ENCODE measurements at regions not wholly inside any gene's neighbourhood (a gene's known extent, or its start where the extent isn't known, plus 50 kb on each side); places are given as distances from the start of the nearest gene placed in this dataset.
"Not testable (repeated sequence)": the region's sequence is repeated elsewhere in the genome, so short reads cannot be mapped to it uniquely, and the experiment has no call there.

DNA sequence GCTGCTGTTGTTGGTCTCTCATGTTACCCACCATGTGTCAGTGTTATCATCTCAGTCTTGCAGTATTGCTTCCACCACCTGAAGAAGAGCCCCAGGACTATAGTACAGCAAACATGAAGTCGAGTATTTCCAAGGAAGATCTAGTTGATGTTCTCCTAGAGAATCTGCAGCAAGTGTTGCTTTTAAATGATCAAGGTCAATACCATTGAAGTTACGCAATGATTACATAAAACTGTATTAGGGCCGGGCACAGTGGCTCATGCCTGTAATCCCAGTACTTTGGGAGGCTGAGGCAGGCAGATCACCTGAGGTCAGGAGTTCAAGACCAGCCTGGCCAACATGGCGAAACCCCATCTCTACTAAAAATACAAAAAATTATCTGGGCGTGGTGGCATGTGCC is 173.9 kb downstream of the TJP1 start:
- H3K4me3 Mint-ChIP-seq, H3K4me1 Mint-ChIP-seq, H3K36me3 Mint-ChIP-seq, H3K27ac Mint-ChIP-seq, ATAC-seq, H3K9me3 Mint-ChIP-seq, H3K27me3 Mint-ChIP-seq: not testable (repeated sequence)

DNA sequence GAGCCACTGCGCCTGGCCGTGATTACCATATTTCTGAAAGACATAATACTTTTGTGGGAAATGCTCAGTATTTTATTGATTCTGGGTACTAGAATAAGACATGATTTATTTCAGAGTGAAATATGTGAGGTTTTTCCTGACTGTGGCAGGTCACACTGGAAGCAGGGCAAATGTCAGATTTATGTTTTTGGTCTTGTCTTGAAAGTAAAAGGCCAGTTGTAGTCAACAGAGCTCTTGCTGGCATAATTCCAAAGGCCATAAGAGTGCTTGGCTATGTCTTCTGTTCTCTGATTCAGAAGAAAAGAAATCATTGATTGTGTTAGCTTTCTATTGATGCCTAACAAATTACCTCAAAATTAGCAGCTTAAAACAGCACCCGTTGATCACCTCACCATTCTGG is 176.4 kb downstream of the TJP1 start:
- no peaks in the 10 kb centered on the region for H3K4me1 Mint-ChIP-seq
- no peaks in the 10 kb centered on the region for H3K27me3 Mint-ChIP-seq
- H3K9me3 Mint-ChIP-seq, result peaks cover 5% of the 10 kb centered on the region
- H3K27ac Mint-ChIP-seq, result no peak overlapping the region
- H3K36me3 Mint-ChIP-seq, result no peaks in the 10 kb centered on the region
- no peak overlapping the region for H3K4me3 Mint-ChIP-seq
- no peak for ATAC-seq

DNA sequence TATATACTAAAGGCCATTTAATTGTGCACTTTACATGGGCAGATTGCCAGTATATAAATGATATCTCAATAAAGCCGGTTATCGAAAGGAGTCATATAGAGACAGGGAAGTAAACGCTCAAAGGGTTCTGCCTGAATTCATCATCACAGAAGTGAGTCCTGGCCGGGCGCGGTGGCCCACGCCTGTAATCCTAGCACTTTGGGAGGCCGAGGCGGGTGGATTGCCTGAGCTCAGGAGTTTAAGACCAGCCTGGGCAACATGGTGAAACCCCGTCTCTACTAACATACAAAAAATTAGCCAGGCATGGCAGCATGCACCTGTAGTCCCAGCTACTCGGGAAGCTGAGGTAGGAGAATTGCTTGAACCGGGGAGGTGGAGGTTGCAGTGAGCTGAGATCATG is 177.9 kb downstream of the TJP1 start:
- not testable (repeated sequence) for H3K4me3 Mint-ChIP-seq, ATAC-seq, H3K27ac Mint-ChIP-seq, H3K36me3 Mint-ChIP-seq, H3K9me3 Mint-ChIP-seq, H3K4me1 Mint-ChIP-seq, H3K27me3 Mint-ChIP-seq

DNA sequence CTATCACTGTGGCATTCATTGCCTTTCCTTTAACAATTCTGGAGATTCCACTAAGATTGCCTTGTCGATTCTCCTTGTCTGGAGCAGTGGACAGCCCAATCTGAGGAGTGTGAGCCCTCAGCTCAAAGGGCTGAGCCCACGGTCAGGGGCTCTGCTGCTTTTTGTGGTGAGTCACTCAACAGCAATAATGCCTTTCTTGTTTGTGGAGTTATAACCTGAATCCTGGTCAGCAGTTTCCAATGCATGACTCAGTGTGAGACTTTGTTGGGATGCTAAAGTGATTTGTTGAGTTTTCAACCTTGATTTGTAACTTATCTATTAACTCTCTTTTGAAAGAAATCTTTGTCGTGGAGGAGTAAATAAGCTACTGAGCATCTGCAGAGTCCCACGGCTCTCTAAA is 183.5 kb downstream of the TJP1 start:
- Mint-ChIP-seq H3K4me3 (no peak overlapping the region), H3K9me3 (no peaks in the 10 kb centered on the region), H3K36me3 (no peaks in the 10 kb centered on the region), H3K27ac (no peak overlapping the region), H3K4me1 (no peaks in the 10 kb centered on the region), H3K27me3 (peaks cover 17% of the 10 kb centered on the region)
- ATAC-seq, result no peak

DNA sequence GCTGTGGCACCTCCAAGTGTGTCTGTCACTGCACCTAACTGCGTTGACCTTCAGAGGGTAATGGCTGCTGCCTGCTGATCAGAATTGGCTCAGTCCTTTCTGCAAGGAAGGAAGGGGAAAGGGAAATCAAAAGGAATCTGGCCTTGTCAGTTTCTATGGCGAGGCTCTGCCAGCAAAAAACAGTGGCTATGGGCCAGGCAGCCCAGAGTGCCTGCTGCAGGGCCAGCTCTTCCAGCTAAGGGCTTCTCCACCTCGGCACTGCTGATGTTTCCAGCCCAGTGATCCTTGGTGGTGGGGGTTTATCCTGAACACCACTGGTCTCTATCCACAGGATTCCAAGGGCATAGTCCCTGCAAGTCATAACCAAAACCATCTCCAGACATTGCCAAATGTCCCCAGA is 184.3 kb downstream of the TJP1 start:
- no peak overlapping the region for H3K27ac Mint-ChIP-seq
- no peaks in the 10 kb centered on the region for H3K9me3 Mint-ChIP-seq
- H3K36me3 Mint-ChIP-seq, result no peaks in the 10 kb centered on the region
- ATAC-seq, result no peak
- no peak overlapping the region for H3K4me3 Mint-ChIP-seq
- H3K4me1 Mint-ChIP-seq, result no peaks in the 10 kb centered on the region
- H3K27me3 Mint-ChIP-seq, result peaks cover 17% of the 10 kb centered on the region

DNA sequence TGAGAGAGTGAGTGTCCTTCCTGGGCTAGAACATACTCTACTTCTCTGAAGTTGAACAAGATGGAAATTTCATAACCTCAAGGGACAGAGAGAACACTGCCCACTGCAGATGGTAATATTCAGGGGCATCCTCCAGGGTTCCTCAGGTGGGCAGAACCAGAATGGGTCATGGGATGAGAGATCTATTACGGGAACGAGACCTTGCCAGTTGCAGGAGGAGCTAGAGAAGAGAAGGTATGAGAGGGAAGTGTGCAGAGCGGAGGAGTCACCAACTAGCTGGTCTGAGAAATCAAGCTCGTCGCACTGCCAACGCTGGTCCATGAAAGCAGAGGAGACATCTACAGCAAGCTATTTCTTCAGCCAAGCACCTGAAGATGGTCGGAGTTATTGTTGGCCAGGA is 184.7 kb downstream of the TJP1 start:
- H3K9me3 Mint-ChIP-seq, result no peaks in the 10 kb centered on the region

DNA sequence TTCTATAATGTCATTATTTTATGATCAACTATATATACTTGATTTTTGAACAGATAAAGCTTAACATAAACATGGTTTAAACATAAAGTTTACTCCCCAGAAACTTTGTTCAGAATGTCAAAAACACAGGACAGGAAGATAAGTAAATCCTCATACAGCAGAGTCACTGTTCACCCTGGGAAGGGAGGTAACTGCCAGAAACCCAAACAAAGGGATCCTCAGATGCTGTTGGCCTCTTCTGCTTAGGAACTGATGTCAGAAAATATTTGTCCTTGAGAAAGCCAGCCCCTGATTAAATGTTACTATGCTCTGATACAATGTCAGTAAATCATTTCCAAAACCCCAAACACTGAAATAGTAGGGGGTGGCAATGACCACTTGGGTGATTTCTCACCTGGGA is 185.3 kb downstream of the TJP1 start:
- Mint-ChIP-seq H3K9me3 (no peaks in the 10 kb centered on the region), H3K27me3 (peaks cover 17% of the 10 kb centered on the region), H3K4me1 (no peaks in the 10 kb centered on the region), H3K36me3 (no peaks in the 10 kb centered on the region), H3K27ac (no peak overlapping the region), H3K4me3 (no peak overlapping the region)
- no peak for ATAC-seq

More for the DNA sequence above, 184.7 kb downstream of the TJP1 start:
- H3K36me3 Mint-ChIP-seq, result no peaks in the 10 kb centered on the region
- ATAC-seq, result no peak
- no peak overlapping the region for H3K4me3 Mint-ChIP-seq
- H3K27me3 Mint-ChIP-seq, result peaks cover 17% of the 10 kb centered on the region
- no peak overlapping the region for H3K27ac Mint-ChIP-seq
- H3K4me1 Mint-ChIP-seq, result no peaks in the 10 kb centered on the region

DNA sequence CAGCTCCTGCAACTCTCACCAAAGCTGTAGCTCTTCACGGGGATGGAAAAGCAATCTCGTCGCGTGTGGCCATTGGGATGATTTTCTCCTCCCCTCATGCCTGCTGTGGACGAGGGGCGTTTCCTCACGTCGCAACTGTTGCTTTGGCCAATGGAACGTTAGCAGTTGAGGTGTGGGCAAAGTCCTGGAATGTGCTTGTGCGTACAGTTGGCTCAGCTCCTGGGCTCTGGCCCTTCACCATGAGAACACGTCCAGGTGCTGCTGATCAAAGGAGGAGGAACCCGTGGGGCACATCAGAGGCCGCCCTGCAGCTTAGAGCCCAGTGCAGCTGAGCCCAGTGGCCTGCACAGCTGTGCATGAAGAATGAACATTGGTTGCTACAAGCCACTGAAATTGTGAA is 186.1 kb downstream of the TJP1 start:
- Mint-ChIP-seq H3K9me3 (no peaks in the 10 kb centered on the region), H3K36me3 (no peaks in the 10 kb centered on the region), H3K4me1 (no peaks in the 10 kb centered on the region), H3K4me3 (no peak overlapping the region), H3K27me3 (peaks cover 17% of the 10 kb centered on the region), H3K27ac (no peak overlapping the region)
- no peak for ATAC-seq

DNA sequence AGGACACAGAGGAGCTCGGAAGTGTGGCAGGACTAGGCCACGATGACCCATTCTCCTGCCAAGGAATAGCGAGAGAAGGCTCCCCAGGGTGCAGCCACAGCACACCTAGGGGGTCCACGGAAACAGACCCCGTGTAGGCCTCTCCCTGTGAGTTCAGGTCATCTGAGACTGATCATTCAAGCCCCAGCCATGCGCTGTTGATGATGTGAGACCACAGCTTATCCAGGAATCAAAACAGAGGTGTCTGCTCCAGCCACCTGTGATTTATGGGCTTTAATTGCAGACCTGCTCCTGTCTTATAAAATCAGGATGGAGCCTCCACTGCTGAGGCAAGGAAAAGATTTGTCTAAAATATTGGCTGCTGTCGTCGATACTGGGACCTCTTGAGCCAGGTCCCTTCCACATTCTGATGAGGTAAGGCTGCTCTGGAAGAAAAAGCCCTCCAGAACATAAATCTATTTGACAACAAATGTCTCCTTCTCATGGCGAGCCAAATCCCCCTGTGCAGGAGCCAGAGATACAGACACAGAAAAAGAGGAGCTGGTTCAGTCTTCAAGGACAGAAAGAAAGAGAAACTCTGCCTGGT is 186.7 kb downstream of the TJP1 start:
- no peak overlapping the region for H3K27ac Mint-ChIP-seq
- ATAC-seq, result no peak
- H3K4me1 Mint-ChIP-seq, result no peaks in the 10 kb centered on the region
- H3K27me3 Mint-ChIP-seq, result peaks cover 17% of the 10 kb centered on the region
- no peaks in the 10 kb centered on the region for H3K36me3 Mint-ChIP-seq
- H3K9me3 Mint-ChIP-seq, result no peaks in the 10 kb centered on the region
- H3K4me3 Mint-ChIP-seq, result no peak overlapping the region

DNA sequence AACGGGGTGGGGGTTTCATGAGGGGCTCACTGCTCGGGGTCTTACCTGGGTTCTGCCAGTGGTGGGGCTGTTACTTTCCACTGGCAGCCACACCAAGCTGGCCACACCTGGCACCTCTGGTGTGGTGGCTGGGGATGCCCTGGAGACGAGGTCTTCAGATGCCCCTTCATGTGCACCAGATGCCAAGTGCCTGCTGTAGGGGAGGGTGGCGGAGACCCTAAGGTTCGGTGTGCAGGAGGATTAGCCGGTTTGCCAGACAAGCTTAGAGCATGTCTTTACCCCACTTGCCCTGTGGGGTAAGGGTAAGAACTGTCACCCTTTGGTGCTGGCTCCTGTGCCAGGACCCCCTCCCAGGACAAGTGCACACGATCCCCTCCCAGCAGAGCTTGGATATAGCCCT is 188.3 kb downstream of the TJP1 start:
- H3K4me1 Mint-ChIP-seq, result no peaks in the 10 kb centered on the region
- H3K4me3 Mint-ChIP-seq, result no peak overlapping the region
- H3K9me3 Mint-ChIP-seq, result no peaks in the 10 kb centered on the region
- H3K27ac Mint-ChIP-seq, result no peak overlapping the region
- H3K36me3 Mint-ChIP-seq, result no peaks in the 10 kb centered on the region
- H3K27me3 Mint-ChIP-seq, result peaks cover 30% of the 10 kb centered on the region
- ATAC-seq, result no peak

DNA sequence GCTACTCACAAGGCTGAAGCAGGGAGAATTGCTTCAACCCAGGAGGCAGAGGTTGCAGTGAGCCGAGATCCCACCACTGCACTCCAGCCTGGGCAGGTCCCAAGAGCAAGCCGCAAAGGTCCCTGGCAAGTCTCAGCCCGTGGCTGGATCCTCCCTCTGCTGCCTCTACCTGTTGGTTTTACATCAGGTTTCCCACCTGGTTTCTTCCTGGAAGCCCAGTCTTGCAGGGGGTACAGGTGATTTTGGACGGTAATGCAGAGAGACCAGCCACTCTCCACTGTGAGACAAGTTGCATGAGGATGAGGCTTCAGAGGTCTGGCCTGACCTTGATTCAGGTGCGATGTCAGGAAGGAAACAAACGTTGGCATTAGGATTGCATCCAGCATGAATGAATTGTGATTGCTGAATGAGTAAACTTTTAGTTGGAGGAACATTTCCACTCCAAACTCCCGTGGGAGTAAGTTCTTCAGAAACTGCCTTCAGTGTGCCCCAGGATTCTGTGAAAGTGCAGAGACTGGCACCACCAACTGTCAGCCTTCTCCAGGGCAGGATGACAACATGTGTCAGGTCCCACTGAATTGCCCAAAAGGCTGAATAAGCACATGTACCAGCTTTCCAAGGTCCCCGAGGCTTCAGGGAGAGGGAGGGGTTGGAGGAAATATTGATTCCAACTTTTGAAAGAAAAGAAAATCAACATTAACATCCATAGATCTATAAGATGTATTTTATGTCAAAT is 189.4 kb downstream of the TJP1 start:
- peaks cover 3% of the 10 kb centered on the region for H3K9me3 Mint-ChIP-seq
- H3K4me3 Mint-ChIP-seq, result no peak overlapping the region
- no peaks in the 10 kb centered on the region for H3K4me1 Mint-ChIP-seq
- H3K27ac Mint-ChIP-seq, result no peak overlapping the region
- no peaks in the 10 kb centered on the region for H3K36me3 Mint-ChIP-seq
- ATAC-seq, result no peak
- H3K27me3 Mint-ChIP-seq, result peaks cover 30% of the 10 kb centered on the region

DNA sequence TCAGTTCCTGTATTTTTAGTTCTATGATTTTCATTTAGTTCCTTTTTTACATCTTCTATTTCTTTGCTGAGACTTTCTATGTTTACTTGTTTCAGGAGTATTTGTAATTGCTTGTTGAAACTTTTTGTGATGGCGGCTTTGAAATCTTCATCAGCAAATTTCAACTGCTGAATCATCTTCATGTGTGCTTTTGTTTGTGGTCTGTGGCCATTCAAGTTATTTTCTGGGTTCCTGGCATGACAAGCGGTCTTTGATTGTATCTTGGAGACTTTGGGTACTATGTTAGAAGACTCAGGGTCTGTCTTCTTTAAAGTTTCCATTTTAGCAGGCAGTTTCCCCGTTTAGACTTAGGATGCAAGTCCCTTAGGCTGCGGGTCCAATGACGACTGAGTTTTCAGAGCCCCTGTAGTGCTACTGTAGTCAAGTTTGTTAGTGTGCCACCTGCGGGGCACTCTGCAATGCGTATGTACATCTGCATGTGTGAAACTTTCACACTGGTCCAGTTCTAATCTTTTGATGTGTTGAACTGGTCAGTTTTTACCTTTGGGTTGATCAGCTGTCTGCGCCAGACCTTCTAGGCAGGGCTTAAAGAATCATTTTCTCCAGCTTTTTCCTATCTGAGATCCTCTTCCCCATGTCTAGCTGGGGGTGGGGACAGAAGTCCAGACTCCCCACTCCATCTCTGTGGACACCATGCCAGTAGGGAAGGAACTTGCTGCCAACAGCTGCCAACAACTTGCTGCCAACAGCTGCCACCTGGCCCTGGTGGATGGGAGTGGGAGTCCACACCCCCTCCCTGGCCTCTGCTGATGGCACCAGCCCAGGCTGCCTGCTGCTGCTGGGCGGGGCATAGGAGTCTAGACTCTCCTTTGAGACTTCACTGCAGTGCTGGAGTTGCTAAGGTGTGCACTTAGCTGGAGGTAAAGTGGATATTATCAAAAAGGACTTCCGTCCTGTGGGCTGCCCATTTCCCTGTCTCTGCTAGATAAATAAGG is 190.9 kb downstream of the TJP1 start:
- no peak overlapping the region for H3K4me3 Mint-ChIP-seq
- H3K4me1 Mint-ChIP-seq, result no peaks in the 10 kb centered on the region
- no peak overlapping the region for H3K27ac Mint-ChIP-seq
- peaks cover 6% of the 10 kb centered on the region for H3K9me3 Mint-ChIP-seq
- ATAC-seq, result no peak
- H3K27me3 Mint-ChIP-seq, result peaks cover 30% of the 10 kb centered on the region
- H3K36me3 Mint-ChIP-seq, result no peaks in the 10 kb centered on the region

DNA sequence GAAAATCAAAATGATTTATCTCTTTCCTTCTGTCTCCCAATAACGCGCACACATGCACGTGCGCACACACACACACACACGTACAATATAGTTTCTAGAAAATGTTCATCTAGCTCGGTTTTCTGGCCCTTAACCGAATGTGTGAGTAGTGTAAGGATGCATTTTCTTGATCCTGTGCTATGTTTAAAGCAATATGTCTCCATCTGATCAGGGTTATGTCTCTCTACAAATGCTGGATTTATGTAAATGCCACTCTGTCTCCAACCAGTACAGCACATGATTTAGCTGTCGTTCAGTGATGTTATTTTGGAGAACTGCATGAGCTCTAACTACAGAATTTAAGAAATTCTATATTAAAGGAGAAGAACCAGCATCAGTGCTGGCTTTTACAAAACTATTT is 198.0 kb downstream of the TJP1 start:
- Mint-ChIP-seq H3K27ac (no peak overlapping the region), H3K4me1 (no peaks in the 10 kb centered on the region), H3K4me3 (no peak overlapping the region), H3K9me3 (peaks cover 10% of the 10 kb centered on the region), H3K27me3 (peaks cover 1% of the 10 kb centered on the region), H3K36me3 (no peaks in the 10 kb centered on the region)
- no peak for ATAC-seq

DNA sequence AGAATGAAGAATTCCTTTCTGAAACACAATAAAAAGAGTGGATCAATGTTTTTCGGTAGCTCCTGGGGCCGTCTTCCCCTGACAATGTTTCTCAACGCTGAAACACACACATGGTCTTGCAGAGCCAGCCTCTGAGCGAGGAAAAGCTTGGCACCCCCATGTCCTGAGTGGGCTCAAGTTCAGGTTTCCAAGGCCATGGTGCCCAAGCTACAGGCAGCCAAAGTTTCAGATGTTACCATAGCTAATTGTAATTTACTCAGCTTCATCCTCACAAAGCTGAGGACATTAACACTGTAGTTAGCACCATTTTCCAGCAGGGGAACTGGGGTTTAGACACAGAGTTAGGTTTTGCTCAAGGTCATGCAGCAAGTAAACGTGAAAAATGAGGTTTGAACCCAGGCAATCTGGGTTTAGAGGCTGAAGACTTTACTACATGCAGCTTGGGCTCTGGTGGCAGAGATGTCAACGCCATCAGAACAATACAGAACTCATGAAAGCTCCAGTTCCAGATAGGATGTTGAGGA is 199.1 kb downstream of the TJP1 start:
- Mint-ChIP-seq H3K9me3 (peaks cover 8% of the 10 kb centered on the region), H3K4me3 (no peak overlapping the region), H3K4me1 (no peaks in the 10 kb centered on the region), H3K27me3 (no peaks in the 10 kb centered on the region), H3K27ac (no peak overlapping the region), H3K36me3 (no peaks in the 10 kb centered on the region)
- ATAC-seq, result no peak

DNA sequence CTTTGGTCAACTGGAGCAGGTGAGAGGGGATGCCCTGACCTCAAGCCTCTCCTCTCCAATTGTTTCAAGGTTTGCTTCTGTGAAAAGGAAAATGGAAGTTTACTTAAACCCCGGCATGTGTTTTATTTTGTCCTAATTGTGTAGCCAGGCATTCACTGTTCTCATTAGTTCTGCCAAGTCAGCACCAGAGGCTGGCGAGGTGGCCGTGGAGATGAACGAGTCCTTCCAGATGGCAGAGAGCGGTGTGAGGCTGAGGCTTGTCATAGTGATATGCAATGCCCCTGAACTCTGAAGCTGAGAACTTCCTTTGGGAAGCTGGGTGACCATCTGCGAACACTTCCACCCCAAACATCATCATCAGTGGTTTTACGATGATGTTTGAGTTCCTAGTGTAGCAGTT is 199.6 kb downstream of the TJP1 start:
- Mint-ChIP-seq H3K36me3 (no peaks in the 10 kb centered on the region), H3K9me3 (peaks cover 6% of the 10 kb centered on the region), H3K4me1 (no peaks in the 10 kb centered on the region), H3K4me3 (no peak overlapping the region), H3K27me3 (no peaks in the 10 kb centered on the region), H3K27ac (no peak overlapping the region)
- ATAC-seq, result no peak
